ENCODE measurements at regions not wholly inside any gene's neighbourhood (a gene's known extent, or its start where the extent isn't known, plus 50 kb on each side); places are given as distances from the start of the nearest gene placed in this dataset.

DNA sequence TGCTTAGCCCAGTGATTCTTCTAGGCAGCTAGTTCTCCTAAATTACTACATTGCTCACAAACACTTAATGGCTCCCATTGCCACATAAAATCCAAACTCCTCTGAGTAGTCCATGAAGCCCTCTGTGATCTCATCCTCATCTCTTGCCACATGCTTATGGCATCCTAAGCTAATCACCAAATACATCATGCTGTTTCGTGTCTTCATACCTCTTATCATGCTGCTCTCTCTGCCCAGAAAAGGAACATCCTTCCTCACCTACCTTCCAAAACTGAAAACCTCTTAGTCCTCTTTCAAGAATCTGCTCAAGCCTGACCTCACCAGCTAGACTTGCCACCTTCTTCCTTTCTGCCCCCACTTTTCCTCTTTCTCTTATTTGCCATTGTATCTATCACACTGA, 108.5 kb downstream of the DUSP6 start:
- TF ChIP-seq, protein P1, sequence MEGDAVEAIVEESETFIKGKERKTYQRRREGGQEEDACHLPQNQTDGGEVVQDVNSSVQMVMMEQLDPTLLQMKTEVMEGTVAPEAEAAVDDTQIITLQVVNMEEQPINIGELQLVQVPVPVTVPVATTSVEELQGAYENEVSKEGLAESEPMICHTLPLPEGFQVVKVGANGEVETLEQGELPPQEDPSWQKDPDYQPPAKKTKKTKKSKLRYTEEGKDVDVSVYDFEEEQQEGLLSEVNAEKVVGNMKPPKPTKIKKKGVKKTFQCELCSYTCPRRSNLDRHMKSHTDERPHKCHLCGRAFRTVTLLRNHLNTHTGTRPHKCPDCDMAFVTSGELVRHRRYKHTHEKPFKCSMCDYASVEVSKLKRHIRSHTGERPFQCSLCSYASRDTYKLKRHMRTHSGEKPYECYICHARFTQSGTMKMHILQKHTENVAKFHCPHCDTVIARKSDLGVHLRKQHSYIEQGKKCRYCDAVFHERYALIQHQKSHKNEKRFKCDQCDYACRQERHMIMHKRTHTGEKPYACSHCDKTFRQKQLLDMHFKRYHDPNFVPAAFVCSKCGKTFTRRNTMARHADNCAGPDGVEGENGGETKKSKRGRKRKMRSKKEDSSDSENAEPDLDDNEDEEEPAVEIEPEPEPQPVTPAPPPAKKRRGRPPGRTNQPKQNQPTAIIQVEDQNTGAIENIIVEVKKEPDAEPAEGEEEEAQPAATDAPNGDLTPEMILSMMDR (IDR thresholded peaks at IDR 0.05; ENCODE audit: control extremely low read depth, extremely low read depth, low read depth, missing control alignments): no peak
- CTCF ChIA-PET: interaction anchor here (1.1 to 2.2 kb wide), 3 partner anchors 9 to 22 kb away, joined by 3 to 5 read pairs (median 3); no protein-coding TSS in a partner anchor
- no peak for DNase-seq (ENCODE audit: extremely low spot score)
- POLR2A ChIA-PET: no interaction called here

GRCh38 chr12:89239534-89239933, 112.8 kb downstream of the DUSP6 start:
- DNase-seq (ENCODE audit: extremely low spot score): no peak
- ChIA-PET CTCF (no interaction called here), POLR2A (no interaction called here)

DNA sequence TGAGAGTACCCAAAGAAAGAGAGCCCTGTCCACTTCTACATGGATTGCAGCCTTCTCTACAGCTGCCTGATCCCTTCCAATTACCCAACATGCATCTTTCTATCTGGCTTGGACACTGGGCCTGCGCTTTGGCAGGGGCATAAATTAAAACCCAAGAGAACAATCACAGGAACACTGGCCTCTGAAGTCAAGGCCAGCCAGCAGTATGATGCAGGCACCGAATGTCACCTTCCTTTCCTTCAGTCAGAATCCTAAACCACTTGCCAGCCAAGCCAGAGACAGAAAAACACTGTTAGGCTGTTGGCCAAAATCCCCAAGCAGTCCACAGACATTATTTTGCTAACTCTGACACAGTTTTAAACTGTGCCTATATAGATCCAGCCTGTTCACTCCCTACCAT, 113.7 kb downstream of the DUSP6 start:
- POLR2A ChIA-PET: no interaction called here

More at GRCh38 chr12:89239534-89239933, 112.8 kb downstream of the DUSP6 start:
- TF ChIP-seq, protein P1 (IDR thresholded peaks at IDR 0.05; ENCODE audit: control extremely low read depth, extremely low read depth, low read depth, missing control alignments): no peak

DNA sequence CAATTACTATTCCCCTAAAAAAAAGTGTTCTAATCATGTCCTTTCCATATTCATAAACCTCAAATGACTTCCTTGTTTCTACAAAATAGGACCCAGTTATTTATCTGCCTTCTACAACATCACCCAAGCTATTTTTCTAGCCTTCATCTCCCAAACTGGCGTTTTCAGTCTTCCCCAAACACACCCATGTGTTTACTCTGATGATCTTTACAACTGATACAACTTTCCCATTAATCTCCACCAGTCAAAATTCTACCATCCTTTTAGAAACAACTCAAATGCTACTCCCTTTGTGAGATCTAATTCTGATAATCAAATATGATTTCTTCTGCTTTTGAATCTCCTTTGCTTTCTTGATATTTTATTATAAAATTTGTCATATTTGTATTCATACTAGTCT, 114.5 kb downstream of the DUSP6 start:
- no peak for DNase-seq (ENCODE audit: extremely low spot score)
- POLR2A ChIA-PET: no interaction called here
- TF ChIP-seq, protein P1 (IDR thresholded peaks at IDR 0.05; ENCODE audit: control extremely low read depth, extremely low read depth, low read depth, missing control alignments): no peak
- CTCF ChIA-PET: interaction anchor here (1.6 kb wide), 1 partner anchor 11 kb away, joined by 4 read pairs; no protein-coding TSS in a partner anchor

More for the DNA sequence above, 113.7 kb downstream of the DUSP6 start:
- TF ChIP-seq, protein P1 (IDR thresholded peaks at IDR 0.05; ENCODE audit: control extremely low read depth, extremely low read depth, low read depth, missing control alignments): no peak
- no peak for DNase-seq (ENCODE audit: extremely low spot score)
- CTCF ChIA-PET: interaction anchor here (1.6 kb wide), 1 partner anchor 10 kb away, joined by 4 read pairs; no protein-coding TSS in a partner anchor

GRCh38 chr12:89236748-89237383, 115.4 kb downstream of the DUSP6 start:
- ChIA-PET CTCF (interaction anchor here (1.6 kb wide), 1 partner anchor 11 kb away, joined by 4 read pairs; no protein-coding TSS in a partner anchor), POLR2A (no interaction called here)
- DNase-seq (ENCODE audit: extremely low spot score): no peak
- TF ChIP-seq, protein P1 (IDR thresholded peaks at IDR 0.05; ENCODE audit: control extremely low read depth, extremely low read depth, low read depth, missing control alignments): no peak

GRCh38 chr12:89236237-89236636, 116.1 kb downstream of the DUSP6 start:
- ChIA-PET POLR2A (no interaction called here), CTCF (no interaction called here)
- no peak for DNase-seq (ENCODE audit: extremely low spot score)
- TF ChIP-seq, protein P1 (IDR thresholded peaks at IDR 0.05; ENCODE audit: control extremely low read depth, extremely low read depth, low read depth, missing control alignments): no peak
